Omental fat pad (tissue), 3 donors: ENCODE measurements at regions not wholly inside any gene's neighbourhood (a gene's known extent, or its start where the extent isn't known, plus 50 kb on each side); places are given as distances from the start of the nearest gene placed in this dataset.
"Not testable (repeated sequence)": the region's sequence is repeated elsewhere in the genome, so short reads cannot be mapped to it uniquely, and the experiment has no call there.

Experiments used
- ATAC-seq: fragments of 150-250 bp; one replicate; pipeline ENCODE4 v1.9.1; 2016; ENCODE audit warnings: mild to moderate bottlenecking, moderate library complexity; ENCODE audit not compliant: low FRiP score
- DNase-seq: peaks from one replicate; pipeline ENCODE4 v3.0.0-alpha.2; 2019; ENCODE audit warnings: low spot score
- CTCF ChIP-seq, 3 donors: fragments of 450-650 bp; IDR thresholded peaks; one replicate each; pipeline ENCODE4 v1.5.1; 2016 to 2017; ENCODE audit warnings: antibody characterized with exemption in 3 of 3, mild to moderate bottlenecking in 3 of 3, moderate library complexity in 2 of 3

DNA sequence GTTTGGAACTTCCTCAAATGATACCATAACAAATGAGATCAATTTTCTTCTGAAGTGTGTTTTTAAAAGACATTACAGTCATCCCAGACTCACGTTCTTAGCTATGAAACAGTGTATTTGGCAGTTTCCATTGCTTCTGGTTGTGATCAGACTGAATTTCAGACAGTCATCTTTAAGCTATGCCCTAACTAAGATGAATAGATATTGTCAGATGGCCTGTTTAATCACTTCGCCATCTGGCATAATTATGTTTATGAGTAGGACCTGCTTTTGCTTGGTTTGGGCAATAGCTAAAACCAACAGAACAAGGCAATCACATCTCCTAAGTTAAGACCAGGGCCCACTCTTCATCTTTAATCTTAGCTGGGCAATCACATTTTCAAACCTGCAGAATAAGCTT lies 313.1 kb downstream of the SV2B start:
- DNase-seq (no peak), ATAC-seq (no peak)
- TF ChIP-seq CTCF (IDR thresholded peaks at IDR 0.05), result no peak

DNA sequence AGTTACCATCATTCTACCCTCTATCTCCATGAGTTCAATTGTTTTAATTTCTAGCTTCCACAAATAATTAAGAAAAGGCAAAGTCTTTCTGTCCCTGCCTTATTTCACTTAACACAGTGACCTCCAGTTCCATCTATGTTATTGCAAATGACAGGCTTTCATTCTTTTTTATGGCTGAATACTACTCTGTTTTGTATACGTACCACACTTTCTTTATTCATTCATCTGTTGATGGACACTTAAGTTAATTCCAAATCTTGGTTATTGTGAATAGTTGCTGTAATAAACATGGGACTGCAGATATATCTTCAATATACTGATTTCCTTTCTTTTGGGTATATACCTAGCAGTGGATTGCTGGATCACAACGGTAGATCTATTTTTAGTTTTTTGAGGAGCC lies 314.1 kb downstream of the SV2B start:
- TF ChIP-seq CTCF (IDR thresholded peaks at IDR 0.05), result no peak
- no peak for ATAC-seq

GRCh38 chr15:91415258-91415657 lies 315.2 kb downstream of the SV2B start:
- not testable (repeated sequence) for ATAC-seq, DNase-seq

More for the DNA sequence above, 314.1 kb downstream of the SV2B start:
- DNase-seq, result no peak

DNA sequence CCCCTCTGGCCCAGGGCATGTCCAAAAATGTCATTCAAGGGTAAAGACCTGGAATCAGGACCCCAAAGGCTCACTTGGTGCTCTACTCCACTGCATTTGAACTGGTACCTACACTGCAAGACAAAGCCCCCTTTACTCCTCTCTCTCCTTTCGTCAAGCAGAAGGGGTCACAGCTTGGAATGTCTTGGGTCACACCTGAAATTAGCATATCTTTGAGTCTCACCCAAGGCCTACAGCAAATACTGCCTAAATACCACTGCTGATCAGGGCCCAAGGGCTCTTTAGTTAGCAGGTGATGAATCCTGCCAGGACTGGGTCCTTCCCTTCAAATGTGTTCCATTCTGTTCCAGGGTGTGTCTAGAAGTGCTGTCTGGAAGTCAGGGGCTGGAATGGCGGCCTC lies 320.6 kb downstream of the SV2B start:
- DNase-seq, result no peak
- no peak for ATAC-seq
- no peak for TF ChIP-seq CTCF (IDR thresholded peaks at IDR 0.05)

DNA sequence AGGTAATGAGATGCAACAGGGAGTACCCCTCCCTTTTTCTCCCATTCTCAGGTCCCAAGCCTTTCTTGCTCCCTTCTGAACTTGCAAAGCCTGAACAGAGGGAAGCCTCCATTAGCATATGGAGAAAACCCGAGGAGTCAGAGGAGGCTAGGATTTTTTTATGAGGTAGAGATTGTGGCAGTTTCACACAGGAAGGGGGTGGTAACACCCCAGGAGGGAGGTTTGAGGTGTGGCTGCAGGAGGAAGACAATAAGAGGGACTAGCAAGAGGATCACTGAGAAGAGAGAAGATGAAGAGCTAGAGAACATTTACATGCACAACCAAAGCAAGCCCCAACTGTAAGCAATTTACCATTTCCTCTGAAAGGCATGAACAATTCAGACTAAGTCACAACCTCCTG lies 322.7 kb downstream of the SV2B start:
- no peak for ATAC-seq
- no peak for TF ChIP-seq CTCF (IDR thresholded peaks at IDR 0.05)

DNA sequence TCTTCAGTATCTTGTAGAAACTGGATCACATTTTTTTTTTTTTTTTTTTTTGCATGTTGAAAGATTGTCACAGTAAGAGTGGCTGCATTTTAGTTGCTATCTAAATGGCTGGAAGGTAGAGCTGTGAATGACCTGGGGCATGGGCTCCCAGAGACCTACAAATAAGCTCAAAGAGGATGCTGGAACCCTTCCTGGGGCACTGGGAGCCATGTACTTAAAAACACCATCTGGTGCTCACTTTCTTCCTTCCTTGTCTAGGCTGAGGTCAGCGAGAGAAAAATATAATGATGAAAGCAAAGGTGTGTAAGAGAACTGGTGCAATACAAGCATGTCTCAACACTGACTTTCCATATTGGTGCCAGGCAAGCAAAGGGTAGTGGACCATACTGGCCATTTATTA lies 323.9 kb downstream of the SV2B start:
- DNase-seq (no peak), ATAC-seq (no peak)
- TF ChIP-seq CTCF (IDR thresholded peaks at IDR 0.05), result no peak

More for the DNA sequence above, 322.7 kb downstream of the SV2B start:
- no peak for DNase-seq

- DNase-seq, result no peak
- no peak for TF ChIP-seq CTCF (IDR thresholded peaks at IDR 0.05)
- no peak for ATAC-seq
These were observed 326.4 kb downstream of the SV2B start for GRCh38 chr15:91426412-91426811.

- no peak for ATAC-seq
- DNase-seq, result no peak
- TF ChIP-seq CTCF (IDR thresholded peaks at IDR 0.05), result no peak
These were observed 329.9 kb downstream of the SV2B start for GRCh38 chr15:91429973-91430372.
